ENCODE measurements at regions not wholly inside any gene's neighbourhood (a gene's known extent, or its start where the extent isn't known, plus 50 kb on each side); places are given as distances from the start of the nearest gene placed in this dataset.

DNA sequence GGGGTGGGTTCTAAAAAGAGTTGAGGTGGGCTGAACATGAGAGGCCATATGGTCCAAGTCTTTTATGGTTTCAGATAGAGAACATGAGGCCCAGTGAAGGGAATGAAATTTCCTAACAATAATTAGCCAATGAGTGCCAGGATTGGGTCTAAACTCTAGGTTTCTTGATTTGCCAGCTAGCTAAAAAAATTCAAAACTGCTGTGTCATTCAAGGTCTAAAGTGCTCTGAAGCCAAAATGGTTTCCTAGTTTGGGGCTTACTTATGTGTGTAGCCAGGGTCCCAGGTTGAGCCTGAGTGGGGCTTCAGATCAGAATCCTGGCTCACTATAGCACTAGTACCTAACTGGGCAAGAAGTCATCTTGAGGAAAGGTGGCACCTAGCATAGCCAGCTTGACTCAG is 55.3 kb upstream of the SYN2 start:
- Histone ChIP-seq H3K9me3 (no peaks in the 10 kb centered on the region), H3K36me3 (no peaks in the 10 kb centered on the region), H3K27ac (no peak overlapping the region), H3K4me3 (no peak overlapping the region), H3K4me1 (no peaks in the 10 kb centered on the region), H3K27me3 (no peaks in the 10 kb centered on the region)
- no peak for DNase-seq (ENCODE audit: low spot score)
- TF ChIP-seq, protein P1, sequence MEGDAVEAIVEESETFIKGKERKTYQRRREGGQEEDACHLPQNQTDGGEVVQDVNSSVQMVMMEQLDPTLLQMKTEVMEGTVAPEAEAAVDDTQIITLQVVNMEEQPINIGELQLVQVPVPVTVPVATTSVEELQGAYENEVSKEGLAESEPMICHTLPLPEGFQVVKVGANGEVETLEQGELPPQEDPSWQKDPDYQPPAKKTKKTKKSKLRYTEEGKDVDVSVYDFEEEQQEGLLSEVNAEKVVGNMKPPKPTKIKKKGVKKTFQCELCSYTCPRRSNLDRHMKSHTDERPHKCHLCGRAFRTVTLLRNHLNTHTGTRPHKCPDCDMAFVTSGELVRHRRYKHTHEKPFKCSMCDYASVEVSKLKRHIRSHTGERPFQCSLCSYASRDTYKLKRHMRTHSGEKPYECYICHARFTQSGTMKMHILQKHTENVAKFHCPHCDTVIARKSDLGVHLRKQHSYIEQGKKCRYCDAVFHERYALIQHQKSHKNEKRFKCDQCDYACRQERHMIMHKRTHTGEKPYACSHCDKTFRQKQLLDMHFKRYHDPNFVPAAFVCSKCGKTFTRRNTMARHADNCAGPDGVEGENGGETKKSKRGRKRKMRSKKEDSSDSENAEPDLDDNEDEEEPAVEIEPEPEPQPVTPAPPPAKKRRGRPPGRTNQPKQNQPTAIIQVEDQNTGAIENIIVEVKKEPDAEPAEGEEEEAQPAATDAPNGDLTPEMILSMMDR (IDR thresholded peaks at IDR 0.05), result no peak

DNA sequence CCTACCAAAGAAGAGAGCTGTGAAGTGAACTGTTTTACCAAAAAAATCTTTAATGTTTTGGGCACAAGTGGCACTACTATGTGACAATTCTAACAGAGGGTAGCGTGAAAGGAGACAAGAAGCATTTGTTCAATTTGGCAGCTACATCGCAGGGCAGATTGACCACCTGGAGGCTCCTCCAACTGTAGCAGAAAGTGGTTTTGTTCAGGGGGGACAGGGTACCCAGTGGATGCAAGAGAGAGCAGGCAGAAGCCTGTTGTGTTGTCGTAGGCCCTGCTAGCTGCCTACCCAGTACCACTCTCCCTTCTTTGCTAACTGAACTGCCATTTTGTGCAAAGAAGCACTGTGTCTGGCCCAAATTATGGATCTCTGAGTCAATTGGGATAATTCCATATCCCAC is 54.8 kb upstream of the SYN2 start:
- Histone ChIP-seq H3K27me3 (no peaks in the 10 kb centered on the region), H3K4me3 (no peak overlapping the region), H3K27ac (no peak overlapping the region), H3K9me3 (no peaks in the 10 kb centered on the region), H3K4me1 (no peaks in the 10 kb centered on the region), H3K36me3 (no peaks in the 10 kb centered on the region)
- TF ChIP-seq, protein P1 (IDR thresholded peaks at IDR 0.05), result no peak
- DNase-seq (ENCODE audit: low spot score), result no peak

DNA sequence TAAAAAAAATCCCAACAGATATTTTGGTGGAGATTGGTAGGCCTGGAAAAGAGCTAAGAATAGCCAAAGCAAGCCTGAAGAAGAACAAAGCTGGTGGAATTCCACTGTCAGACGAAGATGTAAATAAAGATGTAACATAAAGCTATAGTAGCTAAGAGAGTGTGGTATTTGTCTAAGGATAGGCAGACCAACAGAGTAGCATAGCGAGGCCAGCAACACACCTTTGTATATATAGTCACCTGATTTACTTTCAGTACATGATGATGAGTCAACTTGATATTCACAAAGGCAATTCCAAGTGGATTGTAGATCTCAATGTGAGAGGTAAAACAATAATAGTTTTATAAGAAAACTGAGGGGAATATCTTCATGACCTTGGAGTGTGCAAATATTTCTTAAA is 53.6 kb upstream of the SYN2 start:
- H3K36me3 ChIP-seq, result no peaks in the 10 kb centered on the region
- DNase-seq (ENCODE audit: low spot score), result no peak
- no peak overlapping the region for H3K4me3 ChIP-seq
- no peaks in the 10 kb centered on the region for H3K27me3 ChIP-seq
- no peaks in the 10 kb centered on the region for H3K4me1 ChIP-seq
- no peaks in the 10 kb centered on the region for H3K9me3 ChIP-seq
- TF ChIP-seq, protein P1 (IDR thresholded peaks at IDR 0.05), result no peak
- no peak overlapping the region for H3K27ac ChIP-seq

DNA sequence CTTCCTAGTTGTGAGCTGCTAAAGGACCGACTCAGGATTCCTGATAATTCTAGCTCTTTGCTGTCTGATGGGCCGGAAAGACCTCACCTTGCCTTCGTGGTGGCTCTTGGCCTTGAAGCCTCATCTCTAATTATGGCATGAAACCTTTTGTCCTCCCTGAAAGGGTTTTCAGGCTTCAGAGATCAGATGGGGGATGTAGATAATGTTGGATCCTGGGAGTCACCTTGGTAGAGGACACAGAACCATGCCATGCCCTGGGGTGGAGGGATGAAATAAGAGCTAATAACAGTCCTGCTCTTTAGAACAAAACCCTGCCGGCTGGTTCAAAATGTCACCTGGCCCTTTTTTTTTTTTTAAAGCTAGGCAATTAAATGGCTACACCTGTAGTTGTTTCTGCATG is 50.8 kb upstream of the SYN2 start:
- H3K27ac ChIP-seq, result no peak overlapping the region
- H3K4me3 ChIP-seq, result no peak overlapping the region
- TF ChIP-seq, protein P1 (IDR thresholded peaks at IDR 0.05), result no peak
- H3K36me3 ChIP-seq, result no peaks in the 10 kb centered on the region
- H3K9me3 ChIP-seq, result no peaks in the 10 kb centered on the region
- no peaks in the 10 kb centered on the region for H3K4me1 ChIP-seq
- DNase-seq (ENCODE audit: low spot score), result no peak
- H3K27me3 ChIP-seq, result no peaks in the 10 kb centered on the region

DNA sequence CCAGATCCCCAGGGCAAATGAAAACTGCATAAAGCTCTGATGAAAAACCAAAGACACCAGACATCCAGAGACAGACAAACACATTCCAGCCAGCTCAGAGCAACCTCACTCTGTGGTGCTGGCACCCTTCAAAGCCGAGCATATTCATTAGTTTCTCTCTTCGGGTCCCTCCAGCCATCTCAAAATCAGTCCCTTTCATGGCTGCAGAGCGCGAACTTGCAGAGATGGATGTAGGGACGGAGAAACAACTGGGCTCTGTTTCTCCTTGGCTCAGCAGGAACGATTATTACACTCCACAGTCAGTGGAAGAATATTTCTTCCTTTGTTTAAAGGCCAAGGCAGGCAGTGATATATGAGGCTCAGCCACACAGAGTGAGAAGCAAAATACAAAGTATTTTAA is 50.4 kb upstream of the SYN2 start:
- H3K27ac ChIP-seq, result no peak overlapping the region
- no peak overlapping the region for H3K4me3 ChIP-seq
- TF ChIP-seq, protein P1 (IDR thresholded peaks at IDR 0.05), result no peak
- H3K9me3 ChIP-seq, result no peaks in the 10 kb centered on the region
- no peaks in the 10 kb centered on the region for H3K36me3 ChIP-seq
- DNase-seq (ENCODE audit: low spot score), result no peak
- no peaks in the 10 kb centered on the region for H3K27me3 ChIP-seq
- H3K4me1 ChIP-seq, result no peaks in the 10 kb centered on the region

DNA sequence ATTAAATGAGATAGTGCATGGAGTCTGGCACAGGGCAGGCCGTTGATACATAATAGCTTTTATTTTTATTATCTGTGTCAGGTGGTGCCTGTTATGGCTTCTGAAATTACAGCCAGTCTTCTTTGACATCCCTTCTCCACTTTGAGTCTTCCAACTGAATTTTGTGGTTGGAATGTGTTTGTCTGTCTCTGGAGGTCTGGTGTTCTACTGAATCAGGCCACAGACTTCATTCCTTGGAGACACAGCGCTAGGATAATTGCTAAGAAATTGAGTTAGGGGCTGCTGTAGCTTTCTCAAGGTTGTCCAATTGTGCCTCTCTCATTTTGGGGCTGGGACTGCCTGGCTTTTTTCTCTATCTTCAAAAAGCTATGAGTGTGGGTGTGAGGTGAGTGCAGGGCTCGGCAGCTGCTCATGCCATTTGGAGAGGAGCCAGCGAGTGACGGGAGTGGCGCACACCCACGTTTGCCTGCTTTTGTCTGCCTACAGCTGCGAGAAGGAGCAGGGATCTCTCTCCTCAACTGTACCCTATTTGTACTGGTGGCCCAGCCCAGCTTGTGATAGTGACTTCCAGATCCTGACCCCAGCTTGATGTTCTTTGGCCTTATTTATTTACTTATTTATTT is 49.8 kb upstream of the SYN2 start:
- Histone ChIP-seq H3K4me1 (no peaks in the 10 kb centered on the region), H3K27ac (no peak overlapping the region), H3K36me3 (no peaks in the 10 kb centered on the region), H3K27me3 (no peaks in the 10 kb centered on the region), H3K9me3 (no peaks in the 10 kb centered on the region), H3K4me3 (no peak overlapping the region)
- TF ChIP-seq, protein P1 (IDR thresholded peaks at IDR 0.05), result no peak
- DNase-seq (ENCODE audit: low spot score), result no peak

Data from right atrium auricular region (tissue), 2 donors.